HG03342 (cell line): ENCODE measurements at regions not wholly inside any gene's neighbourhood (a gene's known extent, or its start where the extent isn't known, plus 50 kb on each side); places are given as distances from the start of the nearest gene placed in this dataset.

ENCODE experiments used
- ATAC-seq: cut with Tn5 transposase; IDR thresholded peaks from one replicate; pipeline ENCODE4 v1.9.1; 2021; ENCODE audit warnings: mild to moderate bottlenecking, moderate library complexity; ENCODE audit not compliant: unreplicated experiment

DNA sequence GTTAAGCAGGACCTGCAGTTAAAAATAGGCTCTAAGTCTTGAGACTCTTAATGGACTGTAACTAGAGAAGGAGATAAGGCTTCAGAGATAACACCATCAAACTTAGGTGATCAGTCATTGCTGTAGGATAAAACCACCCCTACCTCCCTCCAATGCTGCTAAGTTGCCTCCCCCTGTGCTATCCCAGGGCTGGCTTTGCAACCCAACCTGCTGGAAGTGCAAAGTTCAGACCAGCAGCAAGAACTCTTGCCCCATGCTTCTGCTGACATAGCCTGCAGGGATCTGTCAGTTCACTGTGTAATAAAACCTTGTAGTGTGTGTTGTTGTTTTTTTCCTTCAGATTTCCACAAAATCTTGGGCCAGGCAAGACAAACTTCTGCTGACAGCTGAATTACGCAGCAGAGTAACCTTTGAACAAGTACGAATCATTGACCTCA lies 57.4 kb upstream of the EPB41L3 start:
- ATAC-seq = no peak

DNA sequence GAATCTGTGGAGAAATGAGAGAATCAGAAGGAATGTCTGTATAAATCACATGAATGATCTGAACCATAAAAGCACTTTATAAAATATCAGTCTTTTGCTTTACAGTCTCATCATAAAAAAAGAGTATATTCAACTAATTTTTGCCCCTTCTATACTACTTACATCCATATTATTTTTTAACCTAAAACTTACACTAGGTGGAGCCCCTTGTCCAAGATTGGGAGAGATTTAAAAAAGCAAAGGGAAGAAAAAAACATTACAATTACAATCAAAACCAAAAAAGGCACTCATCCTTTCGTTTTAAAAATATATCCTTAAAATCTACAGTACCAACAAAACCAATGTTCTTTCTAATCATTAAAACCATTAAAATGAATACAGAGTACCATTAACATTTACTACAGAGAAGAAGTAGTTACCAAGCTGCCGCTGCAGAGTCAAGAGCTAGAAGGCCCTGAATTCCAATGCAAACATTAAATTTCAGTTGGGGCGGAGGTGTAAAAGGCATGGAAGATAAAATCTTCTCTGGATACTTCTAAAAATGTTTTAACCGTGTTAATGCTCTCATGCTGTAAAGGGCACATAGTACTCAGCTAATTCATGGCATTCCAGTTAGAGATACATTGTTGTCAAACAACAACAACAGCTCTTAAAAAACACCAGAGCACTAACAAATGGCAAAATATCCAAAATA lies 56.7 kb upstream of the EPB41L3 start:
- ATAC-seq = no peak

DNA sequence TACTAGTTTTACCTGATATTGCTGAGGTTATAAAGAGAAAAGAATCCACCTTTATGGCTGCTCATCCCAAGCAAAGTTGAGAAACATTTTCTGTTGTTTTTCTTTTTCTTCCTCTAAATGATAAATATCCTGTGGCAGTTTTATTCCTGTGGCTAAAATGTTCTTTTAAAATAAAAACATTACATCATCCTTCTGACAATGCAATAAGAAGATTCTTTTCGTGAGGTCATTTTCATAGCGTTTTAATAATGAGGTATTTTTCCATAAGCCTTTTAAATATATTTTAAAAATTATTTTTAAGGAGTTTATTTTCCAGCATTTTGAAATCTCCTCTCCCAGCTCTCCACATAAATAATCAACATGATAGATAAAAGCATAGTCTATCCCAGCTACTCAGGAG lies 52.8 kb upstream of the EPB41L3 start:
- no peak for ATAC-seq
